C4-2B (cell line): ENCODE measurements at regions not wholly inside any gene's neighbourhood (a gene's known extent, or its start where the extent isn't known, plus 50 kb on each side); places are given as distances from the start of the nearest gene placed in this dataset.
"Not testable (repeated sequence)": the region's sequence is repeated elsewhere in the genome, so short reads cannot be mapped to it uniquely, and the experiment has no call there.

Experiments
- CTCF ChIP-seq: fragments of 450-650 bp; conservative IDR thresholded peaks from 2 replicates; pipeline ENCODE4 v1.5.1; 2017; ENCODE audit warnings: mild to moderate bottlenecking
- ZFX ChIP-seq: fragments of 450-650 bp; IDR thresholded peaks from 2 replicates; pipeline ENCODE4 v1.6.1; 2017

- TF ChIP-seq CTCF, ZFX: not testable (repeated sequence)
Observed at GRCh38 chr1:118280656-118281055, 95.6 kb upstream of the SPAG17 start.
